Gastrocnemius medialis (tissue), 4 donors: ENCODE measurements at regions not wholly inside any gene's neighbourhood (a gene's known extent, or its start where the extent isn't known, plus 50 kb on each side); places are given as distances from the start of the nearest gene placed in this dataset.
"Not testable (repeated sequence)": the region's sequence is repeated elsewhere in the genome, so short reads cannot be mapped to it uniquely, and the experiment has no call there.

Experiments
- ATAC-seq, 2 donors: fragments of 150-250 bp; one replicate each; pipeline ENCODE4 v1.9.1; 2016
- DNase-seq, 2 donors: peaks; one replicate each; pipeline ENCODE4 v3.0.0-alpha.2; 2019
- H3K27ac ChIP-seq, 4 donors: fragments of 200-600 bp; sonication (generic); 1 replicate in 1 of 4; 2 replicates in 3 of 4; pipeline ENCODE4 v1.5.1; 2016 to 2018; ENCODE audit warnings: mild to moderate bottlenecking in 2 of 4, moderate library complexity in 1 of 4
- H3K27me3 ChIP-seq, 3 donors: fragments of 200-600 bp; sonication (generic) in 2 of 3; 1 replicate in 1 of 3; 2 replicates in 2 of 3; pipeline versions ENCODE4 v1.5.1 to v1.6.0; 2016 to 2019; ENCODE audit warnings: mild to moderate bottlenecking in 1 of 3, moderate library complexity in 1 of 3
- H3K36me3 ChIP-seq, 2 donors: fragments of 200-600 bp; sonication (generic) in 1 of 2; one replicate each; pipeline ENCODE4 v1.5.1; 2017 to 2018
- H3K4me1 ChIP-seq, 2 donors: fragments of 200-600 bp; sonication (generic) in 1 of 2; one replicate each; pipeline ENCODE4 v1.5.1; 2016 to 2017; ENCODE audit warnings: mild to moderate bottlenecking in 2 of 2
- H3K4me3 ChIP-seq, 4 donors: fragments of 200-600 bp; sonication (generic) in 3 of 4; 1 replicate in 1 of 4; 2 replicates in 3 of 4; pipeline ENCODE4 v1.5.1; 2016 to 2019; ENCODE audit warnings: mild to moderate bottlenecking in 2 of 4
- H3K9me3 ChIP-seq, 3 donors: fragments of 200-600 bp; sonication (generic) in 2 of 3; 1 replicate in 1 of 3; 2 replicates in 2 of 3; pipeline ENCODE4 v1.5.1; 2016 to 2019
- POLR2A ChIP-seq, 2 donors: fragments of 450-650 bp; IDR thresholded peaks; one replicate each; pipeline ENCODE4 v1.6.1; 2017; ENCODE audit warnings: antibody characterized with exemption in 2 of 2, mild to moderate bottlenecking in 2 of 2, moderate library complexity in 2 of 2
- in situ Hi-C, 4 donors: fragments of 200-750 bp; cut with MboI; loops; one replicate each; pipeline versions ENCODE4 v1.15.0 to v1.8.0; 2017; ENCODE audit warnings: low sequenced_read_pairs in 4 of 4
- intact Hi-C: fragments of 100-400 bp; cut with DNase I; formaldehyde crosslinking; loops from one replicate; pipeline ENCODE4 v1.15.1; 2023; ENCODE audit warnings: low total_unique reads
- TF ChIP-seq, protein P1 (sequence below), 5 experiments: fragments of 450-650 bp in 3 of 5; fragments of 200-600 bp in 2 of 5; sonication (generic) in 2 of 5; IDR thresholded peaks in 4 of 5; conservative IDR thresholded peaks in 1 of 5; 1 replicate in 4 of 5; 2 replicates in 1 of 5; pipeline ENCODE4 v1.5.1; 2016 to 2019; ENCODE audit warnings: antibody characterized with exemption in 5 of 5, mild to moderate bottlenecking in 3 of 5, moderate library complexity in 3 of 5

DNA sequence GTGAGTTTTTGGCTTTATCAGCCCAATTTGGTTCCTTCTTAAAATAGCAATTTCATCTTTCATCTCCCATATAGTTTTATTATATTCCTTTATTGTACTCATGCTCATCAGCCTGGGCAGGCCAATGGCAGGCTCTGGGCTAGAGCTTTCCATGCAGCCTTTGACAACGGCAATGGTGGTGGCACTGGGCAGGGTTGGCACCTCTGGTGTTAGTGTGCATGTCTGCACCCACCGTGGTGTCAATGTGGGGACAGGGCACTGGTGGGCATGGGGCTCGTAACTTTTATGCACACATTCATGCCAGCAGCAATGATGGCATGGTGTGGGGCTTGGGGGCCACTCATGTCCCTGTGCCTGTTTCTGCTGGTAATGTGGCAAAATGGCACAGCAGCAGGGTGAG lies 1305.4 kb downstream of the DSC3 start:
- no peak for DNase-seq
- TF ChIP-seq, protein P1, sequence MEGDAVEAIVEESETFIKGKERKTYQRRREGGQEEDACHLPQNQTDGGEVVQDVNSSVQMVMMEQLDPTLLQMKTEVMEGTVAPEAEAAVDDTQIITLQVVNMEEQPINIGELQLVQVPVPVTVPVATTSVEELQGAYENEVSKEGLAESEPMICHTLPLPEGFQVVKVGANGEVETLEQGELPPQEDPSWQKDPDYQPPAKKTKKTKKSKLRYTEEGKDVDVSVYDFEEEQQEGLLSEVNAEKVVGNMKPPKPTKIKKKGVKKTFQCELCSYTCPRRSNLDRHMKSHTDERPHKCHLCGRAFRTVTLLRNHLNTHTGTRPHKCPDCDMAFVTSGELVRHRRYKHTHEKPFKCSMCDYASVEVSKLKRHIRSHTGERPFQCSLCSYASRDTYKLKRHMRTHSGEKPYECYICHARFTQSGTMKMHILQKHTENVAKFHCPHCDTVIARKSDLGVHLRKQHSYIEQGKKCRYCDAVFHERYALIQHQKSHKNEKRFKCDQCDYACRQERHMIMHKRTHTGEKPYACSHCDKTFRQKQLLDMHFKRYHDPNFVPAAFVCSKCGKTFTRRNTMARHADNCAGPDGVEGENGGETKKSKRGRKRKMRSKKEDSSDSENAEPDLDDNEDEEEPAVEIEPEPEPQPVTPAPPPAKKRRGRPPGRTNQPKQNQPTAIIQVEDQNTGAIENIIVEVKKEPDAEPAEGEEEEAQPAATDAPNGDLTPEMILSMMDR (IDR thresholded peaks at IDR 0.05 in 4 of 5, conservative IDR thresholded peaks at IDR 0.05 in 1 of 5): no peak
- no peak for TF ChIP-seq POLR2A (IDR thresholded peaks at IDR 0.05)
- intact Hi-C loops (no loop called here), in situ Hi-C loops (no loop called here)
- Histone ChIP-seq H3K36me3 (no peaks in the 10 kb centered on the region), H3K4me1 (no peaks in the 10 kb centered on the region), H3K27me3 (no peaks in the 10 kb centered on the region), H3K9me3 (no peaks in the 10 kb centered on the region), H3K4me3 (no peak overlapping the region), H3K27ac (no peak overlapping the region)
- ATAC-seq: no peak

DNA sequence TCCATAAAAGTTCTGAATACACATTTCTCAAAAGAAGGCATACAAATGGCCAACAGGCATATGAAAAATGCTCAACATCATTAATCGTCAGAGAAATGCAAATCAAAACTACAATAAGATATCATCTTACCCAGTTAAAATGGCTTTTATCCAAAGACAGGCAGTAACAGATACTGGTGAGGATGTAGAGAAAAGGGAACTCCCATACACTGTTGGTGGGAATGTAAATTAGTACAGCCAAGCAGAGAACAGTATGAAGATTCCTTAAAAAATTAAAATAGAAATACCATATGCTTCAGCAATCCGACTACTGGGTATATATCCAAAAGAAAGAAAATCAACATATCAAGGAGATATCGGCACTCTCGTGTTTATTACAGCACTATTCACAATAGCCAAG lies 1312.5 kb downstream of the DSC3 start:
- Histone ChIP-seq H3K4me1 (no peaks in the 10 kb centered on the region), H3K4me3 (no peak overlapping the region), H3K9me3 (no peaks in the 10 kb centered on the region), H3K27ac (no peak overlapping the region), H3K27me3 (no peaks in the 10 kb centered on the region), H3K36me3 (no peaks in the 10 kb centered on the region)
- intact Hi-C loops: no loop called here
- ATAC-seq (no peak), DNase-seq (no peak)
- in situ Hi-C loops: no loop called here
- no peak for TF ChIP-seq POLR2A (IDR thresholded peaks at IDR 0.05)
- TF ChIP-seq, protein P1 (IDR thresholded peaks at IDR 0.05 in 4 of 5, conservative IDR thresholded peaks at IDR 0.05 in 1 of 5): no peak

DNA sequence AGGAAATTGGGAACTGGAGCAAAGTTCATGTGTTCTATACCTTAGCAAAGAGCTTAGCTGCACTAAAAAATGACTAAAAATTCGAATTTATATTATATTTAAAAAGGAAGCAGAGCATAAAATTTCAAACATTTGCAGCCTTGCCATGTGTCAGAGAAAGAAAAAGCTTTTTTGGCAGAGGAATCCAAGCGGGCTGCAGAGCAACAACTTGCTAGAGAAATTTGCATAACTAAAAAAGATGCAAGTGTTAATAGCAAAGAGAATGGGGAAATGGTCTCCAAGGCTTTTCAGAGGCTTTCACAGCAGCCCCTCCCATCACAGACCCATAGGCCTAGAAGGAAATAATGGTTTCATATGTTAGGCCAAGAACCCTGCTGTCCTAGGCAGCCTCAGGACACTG lies 1315.9 kb downstream of the DSC3 start:
- no peaks in the 10 kb centered on the region for H3K4me1 ChIP-seq
- intact Hi-C loops (no loop called here), in situ Hi-C loops (no loop called here)
- H3K9me3 ChIP-seq: no peaks in the 10 kb centered on the region
- no peak overlapping the region for H3K27ac ChIP-seq
- ATAC-seq (no peak), DNase-seq (no peak)
- TF ChIP-seq, protein P1 (IDR thresholded peaks at IDR 0.05 in 4 of 5, conservative IDR thresholded peaks at IDR 0.05 in 1 of 5): no peak
- no peak for TF ChIP-seq POLR2A (IDR thresholded peaks at IDR 0.05)
- no peaks in the 10 kb centered on the region for H3K36me3 ChIP-seq
- no peak overlapping the region for H3K4me3 ChIP-seq
- no peaks in the 10 kb centered on the region for H3K27me3 ChIP-seq

DNA sequence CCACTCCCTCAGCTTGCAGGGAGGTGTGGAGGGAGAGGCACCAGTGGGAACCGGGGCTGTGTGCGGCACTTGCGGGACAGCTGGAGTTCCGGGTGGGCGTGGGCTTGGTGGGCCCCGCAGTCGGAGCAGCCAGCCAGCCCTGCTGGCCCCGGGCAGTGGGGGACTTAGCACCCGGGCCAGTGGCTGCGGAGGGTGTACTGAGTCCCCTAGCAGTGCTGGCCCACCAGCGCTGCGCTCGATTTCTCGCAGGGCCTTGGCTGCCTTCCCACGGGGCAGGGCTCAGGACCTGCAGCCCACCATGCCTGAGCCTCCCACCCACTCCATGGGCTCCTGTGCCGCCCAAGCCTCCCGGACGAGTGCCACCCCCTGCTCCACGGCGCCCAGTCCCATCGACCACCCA lies 1319.1 kb downstream of the DSC3 start:
- DNase-seq, in situ Hi-C loops, H3K27me3 ChIP-seq, H3K4me3 ChIP-seq, intact Hi-C loops, H3K4me1 ChIP-seq, H3K27ac ChIP-seq, ATAC-seq, H3K36me3 ChIP-seq, H3K9me3 ChIP-seq: not testable (repeated sequence)

DNA sequence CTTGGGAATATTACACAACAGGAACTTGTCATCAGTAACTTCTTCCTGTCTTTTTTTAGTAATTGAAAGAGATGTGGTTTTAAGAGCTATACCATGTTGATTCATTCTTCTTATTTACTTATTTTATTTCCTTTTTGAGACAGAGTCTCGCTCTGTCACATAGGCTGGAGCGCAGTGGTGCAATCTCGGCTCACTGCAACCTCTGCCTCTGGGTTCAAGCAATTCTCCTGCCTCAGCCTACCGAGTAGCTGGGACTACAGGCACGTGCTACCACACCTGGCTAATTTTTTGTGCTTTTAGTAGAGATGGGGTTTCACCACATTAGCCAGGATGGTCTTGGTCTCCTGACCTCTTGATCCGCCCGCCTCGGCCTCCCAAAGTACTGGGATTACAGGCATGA lies 1326.6 kb downstream of the DSC3 start:
- H3K9me3 ChIP-seq, H3K4me1 ChIP-seq, H3K4me3 ChIP-seq, H3K27me3 ChIP-seq, DNase-seq, intact Hi-C loops, ATAC-seq, H3K36me3 ChIP-seq, in situ Hi-C loops, H3K27ac ChIP-seq: not testable (repeated sequence)

DNA sequence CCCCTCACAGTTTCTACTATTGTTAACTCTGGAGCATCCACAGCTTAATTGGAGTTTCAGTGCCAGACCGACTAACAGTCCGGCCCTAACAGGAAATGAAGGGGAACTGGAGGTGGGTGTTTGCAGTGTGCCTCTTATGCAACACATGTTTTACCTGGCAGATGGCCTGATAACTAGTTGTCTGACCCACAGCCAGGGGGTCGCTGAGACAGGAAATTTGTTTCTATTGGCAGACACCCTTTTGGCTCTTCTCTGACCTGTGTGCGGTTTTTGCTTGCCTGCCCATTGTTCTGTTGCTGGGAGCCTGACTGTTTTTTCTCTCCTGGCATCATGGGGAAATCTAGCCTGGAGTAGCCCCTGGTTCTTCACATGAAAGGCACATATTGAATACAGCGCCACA lies 1329.8 kb downstream of the DSC3 start:
- H3K36me3 ChIP-seq: no peaks in the 10 kb centered on the region
- no peak overlapping the region for H3K4me3 ChIP-seq
- no peak for DNase-seq
- H3K4me1 ChIP-seq: no peaks in the 10 kb centered on the region
- no peak for ATAC-seq
- no peak overlapping the region for H3K27ac ChIP-seq
- TF ChIP-seq, protein P1 (IDR thresholded peaks at IDR 0.05 in 4 of 5, conservative IDR thresholded peaks at IDR 0.05 in 1 of 5): no peak
- no peak for TF ChIP-seq POLR2A (IDR thresholded peaks at IDR 0.05)
- no peaks in the 10 kb centered on the region for H3K9me3 ChIP-seq
- in situ Hi-C loops: no loop called here
- no peaks in the 10 kb centered on the region for H3K27me3 ChIP-seq
- intact Hi-C loops: no loop called here
